ENCODE measurements at regions not wholly inside any gene's neighbourhood (a gene's known extent, or its start where the extent isn't known, plus 50 kb on each side); places are given as distances from the start of the nearest gene placed in this dataset.
"Not testable (repeated sequence)": the region's sequence is repeated elsewhere in the genome, so short reads cannot be mapped to it uniquely, and the experiment has no call there.

DNA sequence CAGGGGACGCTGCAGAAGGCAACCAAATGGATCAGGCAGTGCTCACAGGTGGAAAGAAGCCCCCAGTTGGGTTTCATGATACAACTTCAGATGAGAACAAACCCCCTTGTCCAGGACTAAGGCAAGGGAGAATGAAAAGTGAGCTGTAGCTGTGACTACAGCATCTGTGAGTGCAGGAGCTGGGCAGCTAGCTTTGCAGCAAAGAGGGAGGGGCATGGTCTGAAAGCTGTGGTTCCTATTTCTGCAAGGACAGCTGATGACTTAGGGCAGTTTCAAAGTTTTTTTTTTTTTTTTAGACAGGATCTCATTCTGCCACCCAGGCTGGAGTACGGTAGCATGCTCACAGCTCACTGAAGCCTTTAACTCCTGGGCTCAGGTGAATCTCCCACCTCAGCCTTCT lies 1317.4 kb upstream of the DIAPH2 start:
- peaks cover 0 to 2% (median 0%) of the 10 kb centered on the region in 3 donors for H3K9me3 ChIP-seq (ENCODE audit: control insufficient read depth in 3 of 3, low read length in 3 of 3)
- no peaks in the 10 kb centered on the region for H3K27me3 ChIP-seq (ENCODE audit: control insufficient read depth in 3 of 3, insufficient read depth in 3 of 3, low read length in 3 of 3)
- H3K27ac ChIP-seq (ENCODE audit: low read depth, low read length), result no peak overlapping the region
- H3K9ac ChIP-seq (ENCODE audit: low read depth in 1 of 3, low read length in 3 of 3), result no peak overlapping the region
- H3K4me1 ChIP-seq (ENCODE audit: control insufficient read depth in 3 of 3, insufficient read depth in 3 of 3, low read length in 3 of 3), result no peaks in the 10 kb centered on the region
- no peaks in the 10 kb centered on the region for H3K36me3 ChIP-seq (ENCODE audit: control insufficient read depth in 3 of 3, insufficient read depth in 3 of 3, low read length in 3 of 3)
- H3K4me3 ChIP-seq (ENCODE audit: low read length in 3 of 3), result no peak overlapping the region

DNA sequence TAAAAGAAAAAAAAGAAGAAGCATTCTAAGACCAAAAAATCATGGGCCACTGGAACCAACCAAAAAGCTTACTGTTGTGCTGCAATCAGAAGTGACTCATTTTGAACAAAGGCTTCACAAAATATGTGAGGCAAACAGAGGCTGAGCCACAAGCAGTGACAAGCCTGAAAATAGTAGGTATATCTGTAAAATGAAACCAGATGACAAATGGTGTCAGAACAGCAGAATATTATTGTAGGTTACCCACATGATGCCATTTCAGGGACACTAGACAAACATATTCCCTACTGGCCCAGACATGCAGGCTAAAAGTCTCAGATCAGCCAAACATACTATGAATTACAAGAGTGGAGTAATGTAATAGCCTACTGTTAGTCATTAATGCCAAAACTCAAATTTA lies 1301.8 kb upstream of the DIAPH2 start:
- H3K4me1 ChIP-seq (ENCODE audit: control insufficient read depth in 3 of 3, insufficient read depth in 3 of 3, low read length in 3 of 3), result no peaks in the 10 kb centered on the region
- H3K4me3 ChIP-seq (ENCODE audit: low read length in 3 of 3), result no peak overlapping the region
- H3K27ac ChIP-seq (ENCODE audit: low read depth, low read length), result no peak overlapping the region
- H3K9ac ChIP-seq (ENCODE audit: low read depth in 1 of 3, low read length in 3 of 3), result no peak overlapping the region
- H3K9me3 ChIP-seq (ENCODE audit: control insufficient read depth in 3 of 3, low read length in 3 of 3), result no peaks in the 10 kb centered on the region
- H3K27me3 ChIP-seq (ENCODE audit: control insufficient read depth in 3 of 3, insufficient read depth in 3 of 3, low read length in 3 of 3), result no peaks in the 10 kb centered on the region
- H3K36me3 ChIP-seq (ENCODE audit: control insufficient read depth in 3 of 3, insufficient read depth in 3 of 3, low read length in 3 of 3), result no peaks in the 10 kb centered on the region

DNA sequence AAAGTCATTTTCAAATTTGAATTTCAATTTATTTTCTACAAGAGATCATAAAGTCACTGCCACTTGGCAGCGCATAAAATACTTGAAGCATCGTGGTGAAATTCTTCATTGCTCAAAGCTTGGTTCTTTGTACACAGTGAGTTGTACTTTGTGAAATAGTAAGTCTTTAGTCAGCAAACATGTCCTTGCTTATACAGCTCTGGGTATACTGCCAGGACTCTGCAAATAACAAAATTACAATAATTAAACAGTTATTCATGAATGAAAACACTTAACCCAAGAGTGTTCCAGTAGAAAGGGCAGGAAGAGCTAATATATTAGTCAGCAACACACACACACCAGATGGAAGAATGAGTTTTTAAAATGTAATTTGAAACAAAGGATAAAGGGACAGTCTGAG lies 1300.9 kb upstream of the DIAPH2 start:
- Histone ChIP-seq H3K4me3 (ENCODE audit: low read length in 3 of 3) (no peak overlapping the region), H3K27me3 (ENCODE audit: control insufficient read depth in 3 of 3, insufficient read depth in 3 of 3, low read length in 3 of 3) (no peaks in the 10 kb centered on the region), H3K9ac (ENCODE audit: low read depth in 1 of 3, low read length in 3 of 3) (no peak overlapping the region), H3K4me1 (ENCODE audit: control insufficient read depth in 3 of 3, insufficient read depth in 3 of 3, low read length in 3 of 3) (no peaks in the 10 kb centered on the region), H3K36me3 (ENCODE audit: control insufficient read depth in 3 of 3, insufficient read depth in 3 of 3, low read length in 3 of 3) (no peaks in the 10 kb centered on the region), H3K27ac (ENCODE audit: low read depth, low read length) (no peak overlapping the region), H3K9me3 (ENCODE audit: control insufficient read depth in 3 of 3, low read length in 3 of 3) (no peaks in the 10 kb centered on the region)

DNA sequence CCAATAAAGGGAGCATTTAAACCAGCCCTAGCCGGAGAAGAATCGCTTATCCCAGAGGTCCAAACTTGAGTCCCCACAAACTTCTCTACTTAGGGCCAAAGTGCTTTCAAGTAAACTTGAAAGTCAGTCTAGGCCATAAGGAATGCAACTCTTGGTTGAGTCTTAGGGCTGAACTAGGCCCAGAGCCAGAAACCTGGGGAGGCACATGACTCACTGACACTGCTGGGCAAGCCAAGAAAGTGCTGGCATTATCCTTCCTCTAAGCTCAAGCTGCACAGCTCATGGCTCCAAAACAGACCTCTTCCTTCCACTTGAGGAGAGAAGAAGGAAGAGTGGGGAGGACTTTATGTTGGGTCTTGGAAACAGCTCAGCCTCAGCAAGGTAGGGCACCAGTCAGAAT lies 1257.3 kb upstream of the DIAPH2 start:
- Histone ChIP-seq H3K4me3 (ENCODE audit: low read length in 3 of 3) (no peak overlapping the region), H3K9ac (ENCODE audit: low read depth in 1 of 3, low read length in 3 of 3) (no peak overlapping the region), H3K4me1 (ENCODE audit: control insufficient read depth in 3 of 3, insufficient read depth in 3 of 3, low read length in 3 of 3) (no peaks in the 10 kb centered on the region), H3K36me3 (ENCODE audit: control insufficient read depth in 3 of 3, insufficient read depth in 3 of 3, low read length in 3 of 3) (no peaks in the 10 kb centered on the region), H3K27ac (ENCODE audit: low read depth, low read length) (no peak overlapping the region), H3K9me3 (ENCODE audit: control insufficient read depth in 3 of 3, low read length in 3 of 3) (no peaks in the 10 kb centered on the region), H3K27me3 (ENCODE audit: control insufficient read depth in 3 of 3, insufficient read depth in 3 of 3, low read length in 3 of 3) (no peaks in the 10 kb centered on the region)

DNA sequence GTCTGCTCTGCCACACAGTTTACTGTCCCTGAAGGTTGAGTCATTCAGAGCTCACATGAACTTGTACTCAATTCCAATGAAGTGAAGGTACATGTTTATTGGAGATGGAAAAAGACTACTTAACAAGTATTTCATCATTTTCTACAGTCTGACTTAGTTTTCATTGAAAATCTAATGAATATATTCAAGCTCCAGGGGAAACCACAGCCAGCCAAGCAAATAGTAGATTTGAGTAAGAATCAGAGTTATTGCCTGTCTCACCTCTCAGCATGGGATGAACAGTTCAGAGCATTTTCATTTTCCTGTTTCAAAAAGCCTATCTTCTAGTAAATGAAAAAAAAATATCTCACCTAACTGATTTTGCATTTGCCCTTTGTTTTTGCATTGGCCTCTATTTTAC lies 1249.4 kb upstream of the DIAPH2 start:
- Histone ChIP-seq H3K9me3 (ENCODE audit: control insufficient read depth in 3 of 3, low read length in 3 of 3) (no peaks in the 10 kb centered on the region), H3K27ac (ENCODE audit: low read depth, low read length) (no peak overlapping the region), H3K36me3 (ENCODE audit: control insufficient read depth in 3 of 3, insufficient read depth in 3 of 3, low read length in 3 of 3) (no peaks in the 10 kb centered on the region), H3K4me1 (ENCODE audit: control insufficient read depth in 3 of 3, insufficient read depth in 3 of 3, low read length in 3 of 3) (no peaks in the 10 kb centered on the region), H3K9ac (ENCODE audit: low read depth in 1 of 3, low read length in 3 of 3) (no peak overlapping the region), H3K27me3 (ENCODE audit: control insufficient read depth in 3 of 3, insufficient read depth in 3 of 3, low read length in 3 of 3) (no peaks in the 10 kb centered on the region), H3K4me3 (ENCODE audit: low read length in 3 of 3) (no peak overlapping the region)

DNA sequence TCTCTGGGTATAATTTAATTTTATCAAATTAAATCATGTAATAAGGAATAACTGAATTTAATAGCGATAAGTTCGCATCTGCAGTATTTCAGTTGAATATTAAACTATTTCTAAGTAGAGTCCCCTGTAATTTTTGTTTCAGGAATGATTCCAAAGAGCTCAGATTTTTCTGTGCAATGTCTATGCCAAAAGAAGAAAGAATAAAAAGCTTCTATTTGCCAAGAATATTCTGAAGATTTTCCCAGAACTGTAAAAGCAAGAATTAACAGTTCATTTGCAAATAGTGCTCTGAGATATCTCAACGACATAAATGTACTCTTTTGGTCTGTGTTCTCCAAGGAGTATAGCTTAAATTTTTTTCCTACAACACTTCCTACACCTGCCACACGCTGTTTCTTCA lies 1242.8 kb upstream of the DIAPH2 start:
- Histone ChIP-seq H3K36me3 (ENCODE audit: control insufficient read depth in 3 of 3, insufficient read depth in 3 of 3, low read length in 3 of 3) (no peaks in the 10 kb centered on the region), H3K27me3 (ENCODE audit: control insufficient read depth in 3 of 3, insufficient read depth in 3 of 3, low read length in 3 of 3) (no peaks in the 10 kb centered on the region), H3K4me3 (ENCODE audit: low read length in 3 of 3) (no peak overlapping the region), H3K9me3 (ENCODE audit: control insufficient read depth in 3 of 3, low read length in 3 of 3) (no peaks in the 10 kb centered on the region), H3K4me1 (ENCODE audit: control insufficient read depth in 3 of 3, insufficient read depth in 3 of 3, low read length in 3 of 3) (no peaks in the 10 kb centered on the region), H3K27ac (ENCODE audit: low read depth, low read length) (no peak overlapping the region), H3K9ac (ENCODE audit: low read depth in 1 of 3, low read length in 3 of 3) (no peak overlapping the region)

DNA sequence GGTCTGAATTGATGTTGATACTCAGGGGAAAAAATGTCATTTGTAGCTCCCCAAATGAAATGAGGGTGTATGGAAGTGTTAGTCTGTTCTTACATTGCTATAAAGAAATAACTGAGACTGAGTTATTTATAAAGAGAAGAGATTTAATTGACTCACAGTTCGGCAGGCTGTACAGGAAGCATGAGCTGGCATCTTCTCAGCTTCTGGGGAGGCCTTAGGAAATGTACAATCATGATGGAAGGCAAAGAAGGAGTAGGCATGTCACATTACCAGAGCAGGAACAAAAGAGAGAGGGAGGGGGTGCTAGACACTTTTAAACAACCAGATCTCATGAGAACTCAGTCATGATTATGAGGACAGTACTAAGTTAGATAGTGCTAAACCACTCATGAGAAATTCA lies 1199.9 kb upstream of the DIAPH2 start:
- no peaks in the 10 kb centered on the region for H3K4me1 ChIP-seq (ENCODE audit: control insufficient read depth in 3 of 3, insufficient read depth in 3 of 3, low read length in 3 of 3)
- no peak overlapping the region for H3K9ac ChIP-seq (ENCODE audit: low read depth in 1 of 3, low read length in 3 of 3)
- no peak overlapping the region for H3K4me3 ChIP-seq (ENCODE audit: low read length in 3 of 3)
- no peak overlapping the region for H3K27ac ChIP-seq (ENCODE audit: low read depth, low read length)
- H3K36me3 ChIP-seq (ENCODE audit: control insufficient read depth in 3 of 3, insufficient read depth in 3 of 3, low read length in 3 of 3), result no peaks in the 10 kb centered on the region
- no peaks in the 10 kb centered on the region for H3K9me3 ChIP-seq (ENCODE audit: control insufficient read depth in 3 of 3, low read length in 3 of 3)
- H3K27me3 ChIP-seq (ENCODE audit: control insufficient read depth in 3 of 3, insufficient read depth in 3 of 3, low read length in 3 of 3), result no peaks in the 10 kb centered on the region

DNA sequence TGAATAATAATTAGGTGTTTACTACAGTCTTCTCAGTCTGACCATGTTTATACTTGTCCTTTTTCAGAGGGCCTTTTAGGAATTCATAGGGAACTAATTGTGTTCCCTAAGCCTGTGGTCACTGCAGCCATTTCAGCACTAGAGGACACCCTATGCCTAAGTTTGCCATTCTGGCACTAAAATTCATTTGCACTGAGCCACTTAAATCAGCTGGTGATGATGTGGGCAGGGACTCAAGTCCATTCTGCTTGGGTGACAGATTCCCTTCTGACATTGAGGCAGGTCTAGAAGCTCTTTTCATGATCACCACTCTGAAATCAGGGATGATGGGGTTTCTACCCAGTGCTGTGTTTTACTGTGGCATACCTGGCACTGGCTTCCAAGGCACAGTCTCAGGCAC lies 1178.9 kb upstream of the DIAPH2 start:
- H3K9me3 ChIP-seq (ENCODE audit: control insufficient read depth in 3 of 3, low read length in 3 of 3), result no peaks in the 10 kb centered on the region
- H3K36me3 ChIP-seq (ENCODE audit: control insufficient read depth in 3 of 3, insufficient read depth in 3 of 3, low read length in 3 of 3), result no peaks in the 10 kb centered on the region

DNA sequence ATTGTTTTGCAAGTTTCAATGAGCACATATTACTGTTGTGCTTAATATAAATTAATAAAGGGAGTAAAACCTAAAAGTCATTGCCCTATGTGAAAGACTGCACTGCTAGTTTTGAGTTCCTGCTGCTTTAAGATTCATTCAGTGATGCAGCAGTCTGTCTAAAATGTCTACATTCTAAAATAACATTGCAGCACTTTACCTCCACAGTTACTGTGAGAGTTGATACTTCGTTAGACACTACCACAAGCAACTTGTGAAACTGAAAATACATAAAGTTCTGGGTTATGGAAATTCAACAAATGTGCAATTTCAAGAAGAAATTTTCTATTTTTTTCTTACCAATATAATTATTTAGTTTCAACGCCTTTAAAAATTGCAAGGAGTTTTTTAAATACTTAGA lies 1175.2 kb upstream of the DIAPH2 start:
- Histone ChIP-seq H3K4me1 (ENCODE audit: control insufficient read depth in 3 of 3, insufficient read depth in 3 of 3, low read length in 3 of 3) (no peaks in the 10 kb centered on the region), H3K27me3 (ENCODE audit: control insufficient read depth in 3 of 3, insufficient read depth in 3 of 3, low read length in 3 of 3) (no peaks in the 10 kb centered on the region), H3K4me3 (ENCODE audit: low read length in 3 of 3) (no peak overlapping the region), H3K9ac (ENCODE audit: low read depth in 1 of 3, low read length in 3 of 3) (no peak overlapping the region), H3K9me3 (ENCODE audit: control insufficient read depth in 3 of 3, low read length in 3 of 3) (no peaks in the 10 kb centered on the region), H3K27ac (ENCODE audit: low read depth, low read length) (no peak overlapping the region), H3K36me3 (ENCODE audit: control insufficient read depth in 3 of 3, insufficient read depth in 3 of 3, low read length in 3 of 3) (no peaks in the 10 kb centered on the region)

More for the DNA sequence above, 1178.9 kb upstream of the DIAPH2 start:
- Histone ChIP-seq H3K27ac (ENCODE audit: low read depth, low read length) (no peak overlapping the region), H3K27me3 (ENCODE audit: control insufficient read depth in 3 of 3, insufficient read depth in 3 of 3, low read length in 3 of 3) (no peaks in the 10 kb centered on the region), H3K4me1 (ENCODE audit: control insufficient read depth in 3 of 3, insufficient read depth in 3 of 3, low read length in 3 of 3) (no peaks in the 10 kb centered on the region), H3K4me3 (ENCODE audit: low read length in 3 of 3) (no peak overlapping the region), H3K9ac (ENCODE audit: low read depth in 1 of 3, low read length in 3 of 3) (no peak overlapping the region)

DNA sequence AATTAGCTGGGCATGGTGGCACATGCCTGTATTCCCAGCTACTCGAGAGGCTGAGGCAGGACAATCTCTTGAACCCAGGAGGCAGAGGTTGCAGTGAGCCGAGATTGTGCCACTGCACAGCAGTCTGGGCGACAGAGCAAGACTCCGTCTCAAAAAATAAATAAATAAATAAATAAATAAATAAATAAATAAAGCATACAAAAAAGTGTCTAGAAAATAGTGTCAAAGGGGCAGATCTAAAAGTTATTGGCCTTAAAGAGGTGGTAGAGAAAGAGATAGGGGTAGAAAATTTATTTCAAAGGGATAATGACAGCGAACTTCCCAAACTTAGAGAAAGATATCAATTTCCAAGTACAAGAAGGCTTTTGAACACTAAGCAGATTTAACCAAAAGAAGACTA lies 1160.6 kb upstream of the DIAPH2 start:
- H3K9ac ChIP-seq (ENCODE audit: low read depth in 1 of 3, low read length in 3 of 3); H3K9me3 ChIP-seq (ENCODE audit: control insufficient read depth in 3 of 3, low read length in 3 of 3); H3K4me1 ChIP-seq (ENCODE audit: control insufficient read depth in 3 of 3, insufficient read depth in 3 of 3, low read length in 3 of 3); H3K4me3 ChIP-seq (ENCODE audit: low read length in 3 of 3); H3K36me3 ChIP-seq (ENCODE audit: control insufficient read depth in 3 of 3, insufficient read depth in 3 of 3, low read length in 3 of 3); H3K27ac ChIP-seq (ENCODE audit: low read depth, low read length); H3K27me3 ChIP-seq (ENCODE audit: control insufficient read depth in 3 of 3, insufficient read depth in 3 of 3, low read length in 3 of 3): not testable (repeated sequence)

DNA sequence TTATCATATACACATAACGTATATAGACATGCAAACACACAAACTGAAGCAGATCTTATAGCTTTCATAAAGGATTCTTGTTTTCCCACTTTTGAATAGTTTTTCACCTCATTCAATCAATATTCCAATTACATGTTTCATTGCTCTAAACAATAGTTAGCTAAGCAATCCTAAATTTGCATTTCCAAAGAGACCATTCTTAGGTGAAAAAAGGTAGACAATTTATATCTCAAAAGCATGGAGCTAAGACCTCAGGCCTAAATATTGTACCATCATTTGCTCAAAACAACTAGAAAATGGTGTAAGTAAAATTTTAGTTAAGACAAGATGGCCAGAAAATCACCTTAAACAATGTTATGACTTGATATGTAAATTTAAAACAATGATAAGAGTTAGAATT lies 1148.5 kb upstream of the DIAPH2 start:
- Histone ChIP-seq H3K4me1 (ENCODE audit: control insufficient read depth in 3 of 3, insufficient read depth in 3 of 3, low read length in 3 of 3) (no peaks in the 10 kb centered on the region), H3K27ac (ENCODE audit: low read depth, low read length) (no peak overlapping the region), H3K36me3 (ENCODE audit: control insufficient read depth in 3 of 3, insufficient read depth in 3 of 3, low read length in 3 of 3) (no peaks in the 10 kb centered on the region), H3K4me3 (ENCODE audit: low read length in 3 of 3) (no peak overlapping the region), H3K9me3 (ENCODE audit: control insufficient read depth in 3 of 3, low read length in 3 of 3) (no peaks in the 10 kb centered on the region), H3K27me3 (ENCODE audit: control insufficient read depth in 3 of 3, insufficient read depth in 3 of 3, low read length in 3 of 3) (no peaks in the 10 kb centered on the region), H3K9ac (ENCODE audit: low read depth in 1 of 3, low read length in 3 of 3) (no peak overlapping the region)

Measured in skeletal muscle tissue (tissue), 3 donors.